HG02884 (cell line): ENCODE measurements at regions not wholly inside any gene's neighbourhood (a gene's known extent, or its start where the extent isn't known, plus 50 kb on each side); places are given as distances from the start of the nearest gene placed in this dataset.
"Not testable (repeated sequence)": the region's sequence is repeated elsewhere in the genome, so short reads cannot be mapped to it uniquely, and the experiment has no call there.

ENCODE experiments used
- ATAC-seq: cut with Tn5 transposase; IDR thresholded peaks from one replicate; pipeline ENCODE4 v1.9.1; 2021; ENCODE audit warnings: mild to moderate bottlenecking, moderate library complexity; ENCODE audit not compliant: unreplicated experiment

GRCh38 chr13:62711948-62712347 lies 1296.3 kb upstream of the PCDH20 start:
- ATAC-seq = not testable (repeated sequence)

GRCh38 chr13:62710787-62711186 lies 1295.1 kb upstream of the PCDH20 start:
- no peak for ATAC-seq

- ATAC-seq = no peak
Observed at GRCh38 chr13:62706048-62706447, 1290.4 kb upstream of the PCDH20 start.

- no peak for ATAC-seq
Observed at GRCh38 chr13:62704875-62705274, 1289.2 kb upstream of the PCDH20 start.

GRCh38 chr13:62702502-62702901 lies 1286.9 kb upstream of the PCDH20 start:
- ATAC-seq = no peak

- ATAC-seq = no peak
Observed at GRCh38 chr13:62697701-62698100, 1282.1 kb upstream of the PCDH20 start.

GRCh38 chr13:62696490-62696889 lies 1280.8 kb upstream of the PCDH20 start:
- no peak for ATAC-seq

- no peak for ATAC-seq
Observed at GRCh38 chr13:62687732-62688131, 1272.1 kb upstream of the PCDH20 start.

GRCh38 chr13:62684359-62684758 lies 1268.7 kb upstream of the PCDH20 start:
- ATAC-seq = no peak

- ATAC-seq = no peak
Observed at GRCh38 chr13:62682788-62683187, 1267.1 kb upstream of the PCDH20 start.

GRCh38 chr13:62678039-62678438 lies 1262.4 kb upstream of the PCDH20 start:
- ATAC-seq = no peak

GRCh38 chr13:62663767-62664166 lies 1248.1 kb upstream of the PCDH20 start:
- no peak for ATAC-seq

- ATAC-seq = no peak
Observed at GRCh38 chr13:62659365-62659764, 1243.7 kb upstream of the PCDH20 start.

GRCh38 chr13:62653371-62653770 lies 1237.7 kb upstream of the PCDH20 start:
- no peak for ATAC-seq

GRCh38 chr13:62643799-62644524 lies 1228.3 kb upstream of the PCDH20 start:
- ATAC-seq = no peak

GRCh38 chr13:62643007-62643483 lies 1227.4 kb upstream of the PCDH20 start:
- ATAC-seq = no peak

- no peak for ATAC-seq
Observed at GRCh38 chr13:62635161-62635560, 1219.5 kb upstream of the PCDH20 start.

- ATAC-seq = no peak
Observed at GRCh38 chr13:62633448-62633847, 1217.8 kb upstream of the PCDH20 start.

GRCh38 chr13:62631619-62632018 lies 1216.0 kb upstream of the PCDH20 start:
- ATAC-seq = no peak

GRCh38 chr13:62631124-62631523 lies 1215.5 kb upstream of the PCDH20 start:
- ATAC-seq = no peak

- ATAC-seq = no peak
Observed at GRCh38 chr13:62629618-62630017, 1214.0 kb upstream of the PCDH20 start.

- ATAC-seq = no peak
Observed at GRCh38 chr13:62627226-62627625, 1211.6 kb upstream of the PCDH20 start.

- no peak for ATAC-seq
Observed at GRCh38 chr13:62626771-62627170, 1211.1 kb upstream of the PCDH20 start.
